ENCODE measurements at regions not wholly inside any gene's neighbourhood (a gene's known extent, or its start where the extent isn't known, plus 50 kb on each side); places are given as distances from the start of the nearest gene placed in this dataset.

GRCh38 chr1:234877761-234878160 is 250.9 kb downstream of the TOMM20 start:
- Histone ChIP-seq H3K9me2 (no peaks in the 10 kb centered on the region), H3K36me3 (replicated peaks in 1 of 2; ENCODE audit: control insufficient read depth in 1 of 2, insufficient read depth in 2 of 2, low read length in 1 of 2) (no peaks in the 10 kb centered on the region), H3K9me3 (no peaks in the 10 kb centered on the region), H3K79me2 (ENCODE audit: insufficient read depth) (no peaks in the 10 kb centered on the region), H3K9ac (no peak overlapping the region), H2AFZ (ENCODE audit: low read depth) (no peak overlapping the region), H3K27ac (ENCODE audit: low read depth in 2 of 2, low read length in 1 of 2) (no peak overlapping the region), H3F3A (replicated peaks; ENCODE audit: insufficient read depth) (no peaks in the 10 kb centered on the region), H3K27me3 (ENCODE audit: insufficient read depth) (no peaks in the 10 kb centered on the region), H3K4me3 (ENCODE audit: low read depth in 2 of 2, low read length in 1 of 2) (no peak overlapping the region), H3K4me1 (ENCODE audit: control insufficient read depth in 1 of 2, insufficient read depth in 2 of 2, low read depth in 1 of 2, low read length in 1 of 2) (peaks cover 0 to 2% of the 10 kb centered on the region in 2 experiments; a peak in 1 of 4 replicates), H3K4me2 (no peak overlapping the region), H4K20me1 (ENCODE audit: insufficient read depth) (no peaks in the 10 kb centered on the region)
- POLR2A ChIA-PET: no interaction called here
- WGBS (ENCODE audit: low lambda C conversion rate): 97% methylated on average over 7 of the region's 7 CpGs
- DNase-seq: no peak
- no peak for TF ChIP-seq CTCF (IDR thresholded peaks at IDR 0.05)
- no peak for TF ChIP-seq MEF2A (IDR thresholded peaks at IDR 0.05; ENCODE audit: borderline replicate concordance, low read depth)
- no peak for TF ChIP-seq POLR2AphosphoS5 (IDR thresholded peaks at IDR 0.05; ENCODE audit: low read depth, low read length)
- no peak for TF ChIP-seq REST (IDR thresholded peaks at IDR 0.05; ENCODE audit: low read depth, low read length)
- TF ChIP-seq SMC3 (IDR thresholded peaks at IDR 0.05; ENCODE audit: low read depth, low read length): no peak
- TF ChIP-seq TEAD4 (IDR thresholded peaks at IDR 0.05; ENCODE audit: borderline replicate concordance, insufficient read depth): no peak
- TF ChIP-seq USF1 (IDR thresholded peaks at IDR 0.05; ENCODE audit: borderline replicate concordance, low read depth): no peak
- no peak for TF ChIP-seq RFX5 (IDR thresholded peaks at IDR 0.05; ENCODE audit: low read length)
- TF ChIP-seq ZBTB33 (IDR thresholded peaks at IDR 0.05; ENCODE audit: borderline replicate concordance, low read depth): no peak
- CTCF ChIA-PET: no interaction called here

All from SK-N-SH (cell line).